ENCODE measurements at regions not wholly inside any gene's neighbourhood (a gene's known extent, or its start where the extent isn't known, plus 50 kb on each side); places are given as distances from the start of the nearest gene placed in this dataset.

- Mint-ChIP-seq H3K36me3 (ENCODE audit: low read depth) (no peaks in the 10 kb centered on the region), H3K27ac (no peak overlapping the region), H3K4me1 (ENCODE audit: low read depth) (peaks cover 2% of the 10 kb centered on the region), H3K27me3 (ENCODE audit: low read depth) (no peaks in the 10 kb centered on the region), H3K4me3 (no peak overlapping the region), H3K9me3 (no peaks in the 10 kb centered on the region)
- DNase-seq (ENCODE audit: low spot score) = no peak
These were observed 54.4 kb upstream of the ETV6 start for GRCh38 chr12:11595080-11595479.

GRCh38 chr12:11596141-11596540 lies 53.3 kb upstream of the ETV6 start:
- no peaks in the 10 kb centered on the region for H3K36me3 Mint-ChIP-seq (ENCODE audit: low read depth)
- no peak overlapping the region for H3K27ac Mint-ChIP-seq
- no peak overlapping the region for H3K4me3 Mint-ChIP-seq
- no peak for DNase-seq (ENCODE audit: low spot score)
- H3K4me1 Mint-ChIP-seq (ENCODE audit: low read depth) = peaks cover 2% of the 10 kb centered on the region
- H3K27me3 Mint-ChIP-seq (ENCODE audit: low read depth) = no peaks in the 10 kb centered on the region
- no peaks in the 10 kb centered on the region for H3K9me3 Mint-ChIP-seq

- no peaks in the 10 kb centered on the region for H3K9me3 Mint-ChIP-seq
- no peaks in the 10 kb centered on the region for H3K27me3 Mint-ChIP-seq (ENCODE audit: low read depth)
- H3K4me1 Mint-ChIP-seq (ENCODE audit: low read depth) = peaks cover 4% of the 10 kb centered on the region
- H3K4me3 Mint-ChIP-seq = no peak overlapping the region
- no peaks in the 10 kb centered on the region for H3K36me3 Mint-ChIP-seq (ENCODE audit: low read depth)
- H3K27ac Mint-ChIP-seq = no peak overlapping the region
- DNase-seq (ENCODE audit: low spot score) = no peak
These were observed 50.6 kb upstream of the ETV6 start for GRCh38 chr12:11598900-11599299.

All from T-helper 2 cell treated with Interferon-gamma antibody and Interleukin-4, amounts not matched to agents 5 μg/mL and 100 μg/mL, for 36 hours (primary cell).